Gastroesophageal sphincter (tissue), 3 donors: ENCODE measurements at regions not wholly inside any gene's neighbourhood (a gene's known extent, or its start where the extent isn't known, plus 50 kb on each side); places are given as distances from the start of the nearest gene placed in this dataset.

ENCODE experiments used
- POLR2A ChIP-seq, 2 donors: fragments of 450-650 bp; IDR thresholded peaks; one replicate each; pipeline ENCODE4 v1.6.1; 2017; ENCODE audit warnings: antibody characterized with exemption in 2 of 2, mild to moderate bottlenecking in 2 of 2, moderate library complexity in 1 of 2
- TF ChIP-seq, protein P1 (sequence below), 4 experiments: fragments of 200-600 bp in 2 of 4; fragments of 450-650 bp in 2 of 4; sonication (generic) in 1 of 4; IDR thresholded peaks; one replicate each; pipeline ENCODE4 v1.5.1; 2017 to 2019; ENCODE audit warnings: antibody characterized with exemption in 4 of 4, mild to moderate bottlenecking in 2 of 4, moderate library complexity in 2 of 4

DNA sequence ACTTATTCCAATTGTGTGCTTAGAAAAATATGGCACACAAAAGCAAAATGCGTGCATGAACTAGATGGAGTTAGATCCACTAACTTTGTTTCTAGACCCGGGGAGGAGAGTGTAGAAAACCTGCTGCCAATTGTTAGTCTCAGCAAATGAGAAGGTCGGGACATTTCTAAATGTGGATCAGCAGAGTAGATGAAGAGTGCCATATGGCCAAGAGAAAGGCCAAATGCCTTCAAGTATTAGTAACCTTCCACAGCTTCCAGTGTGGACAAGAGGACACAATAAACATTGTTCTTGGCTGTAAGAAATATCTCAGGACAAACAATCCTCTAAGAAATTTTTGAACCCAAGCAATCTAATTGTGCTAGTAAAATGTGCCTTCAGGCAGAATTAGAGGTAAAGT is 690.3 kb downstream of the REEP3 start:
- TF ChIP-seq, protein P1, sequence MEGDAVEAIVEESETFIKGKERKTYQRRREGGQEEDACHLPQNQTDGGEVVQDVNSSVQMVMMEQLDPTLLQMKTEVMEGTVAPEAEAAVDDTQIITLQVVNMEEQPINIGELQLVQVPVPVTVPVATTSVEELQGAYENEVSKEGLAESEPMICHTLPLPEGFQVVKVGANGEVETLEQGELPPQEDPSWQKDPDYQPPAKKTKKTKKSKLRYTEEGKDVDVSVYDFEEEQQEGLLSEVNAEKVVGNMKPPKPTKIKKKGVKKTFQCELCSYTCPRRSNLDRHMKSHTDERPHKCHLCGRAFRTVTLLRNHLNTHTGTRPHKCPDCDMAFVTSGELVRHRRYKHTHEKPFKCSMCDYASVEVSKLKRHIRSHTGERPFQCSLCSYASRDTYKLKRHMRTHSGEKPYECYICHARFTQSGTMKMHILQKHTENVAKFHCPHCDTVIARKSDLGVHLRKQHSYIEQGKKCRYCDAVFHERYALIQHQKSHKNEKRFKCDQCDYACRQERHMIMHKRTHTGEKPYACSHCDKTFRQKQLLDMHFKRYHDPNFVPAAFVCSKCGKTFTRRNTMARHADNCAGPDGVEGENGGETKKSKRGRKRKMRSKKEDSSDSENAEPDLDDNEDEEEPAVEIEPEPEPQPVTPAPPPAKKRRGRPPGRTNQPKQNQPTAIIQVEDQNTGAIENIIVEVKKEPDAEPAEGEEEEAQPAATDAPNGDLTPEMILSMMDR (IDR thresholded peaks at IDR 0.05) = no peak
- no peak for TF ChIP-seq POLR2A (IDR thresholded peaks at IDR 0.05)
